IMR-90 (cell line): ENCODE measurements at regions not wholly inside any gene's neighbourhood (a gene's known extent, or its start where the extent isn't known, plus 50 kb on each side); places are given as distances from the start of the nearest gene placed in this dataset.

ENCODE experiments used
- ATAC-seq: fragments of 200-7000 bp; cut with Tn5 transposase; 2 replicates; pipeline ENCODE4 v1.9.1; 2020; ENCODE audit warnings: low read depth, mild to moderate bottlenecking, moderate library complexity
- BruUV-seq: library from RNA; stranded (reverse); fragments of 400-500 nt; replicated peaks from 2 replicates; lab custom pipeline; 2021; lab: Mats Ljungman, UMichigan
- CTCF ChIA-PET: fragments of 300-600 bp; formaldehyde crosslinking; extraction: SDS; loops from one replicate; lab custom pipeline; 2021; ENCODE audit warnings: antibody characterized with exemption; lab: Yijun Ruan, JAX
- POLR2A ChIA-PET: fragments of 300-600 bp; sonication (Branson Sonifier 250); formaldehyde crosslinking; loops from one replicate; lab custom pipeline; 2022; ENCODE audit warnings: antibody characterized with exemption; ENCODE audit not compliant: unreplicated experiment; lab: Charles Lee
- DNase-seq: peaks from one replicate; pipeline ENCODE4 v3.0.0; 2013
- H2AFZ ChIP-seq: replicated peaks from 2 replicates; pipeline ENCODE3; 2013; ENCODE audit warnings: low read length, mild to moderate bottlenecking; ENCODE audit not compliant: poor library complexity
- H2AK5ac ChIP-seq: 2 replicates; pipeline ENCODE4 v1.6.1; 2013; ENCODE audit warnings: low read depth, low read length, inconsistent platforms
- H2AK9ac ChIP-seq: replicated peaks from 2 replicates; pipeline ENCODE3; 2013; ENCODE audit warnings: mild to moderate bottlenecking, low read depth, low read length, moderate library complexity; ENCODE audit not compliant: poor library complexity
- H2BK120ac ChIP-seq: 2 replicates; pipeline ENCODE4 v1.6.1; 2013; ENCODE audit warnings: low read depth, low read length, inconsistent platforms
- H2BK15ac ChIP-seq: 3 replicates; pipeline ENCODE4 v1.6.1; 2013; ENCODE audit warnings: low read depth, low read length, inconsistent platforms
- H2BK20ac ChIP-seq: 2 replicates; pipeline ENCODE4 v1.6.1; 2013; ENCODE audit warnings: low read depth, mild to moderate bottlenecking, inconsistent platforms, low read length, moderate library complexity
- H2BK5ac ChIP-seq: 2 replicates; pipeline ENCODE4 v1.6.1; 2013; ENCODE audit warnings: mild to moderate bottlenecking, low read depth, low read length, inconsistent platforms; ENCODE audit not compliant: poor library complexity, severe bottlenecking
- H3K14ac ChIP-seq: replicated peaks from 2 replicates; pipeline ENCODE4 v1.6.1; 2013; ENCODE audit warnings: low read depth, low read length, inconsistent platforms
- H3K18ac ChIP-seq: 2 replicates; pipeline ENCODE4 v1.6.1; 2013; ENCODE audit warnings: low read depth, low read length, control low read depth
- H3K23ac ChIP-seq: 2 replicates; pipeline ENCODE4 v1.6.1; 2013; ENCODE audit warnings: low read depth, low read length, inconsistent platforms
- H3K27ac ChIP-seq: 2 replicates; pipeline ENCODE4 v1.5.1; 2013; ENCODE audit warnings: mild to moderate bottlenecking, control low read depth, low read length; ENCODE audit not compliant: insufficient read depth
- H3K27me3 ChIP-seq: 2 replicates; pipeline ENCODE4 v1.6.1; 2013; ENCODE audit warnings: low read length; ENCODE audit not compliant: control insufficient read depth, insufficient read depth
- H3K36me3 ChIP-seq: 2 replicates; pipeline ENCODE4 v1.6.1; 2013; ENCODE audit warnings: low read length, mixed read lengths; ENCODE audit not compliant: control insufficient read depth, insufficient read depth
- H3K4ac ChIP-seq: 2 replicates; pipeline ENCODE4 v1.6.1; 2013; ENCODE audit warnings: low read depth, low read length, inconsistent platforms
- H3K4me1 ChIP-seq: 2 replicates; pipeline ENCODE4 v1.6.1; 2013; ENCODE audit warnings: low read length, mixed read lengths; ENCODE audit not compliant: control insufficient read depth, insufficient read depth
- H3K4me2 ChIP-seq: 2 replicates; pipeline ENCODE4 v1.6.1; 2013; ENCODE audit warnings: low read depth, mild to moderate bottlenecking, control low read depth, low read length, moderate library complexity
- H3K4me3 ChIP-seq: 2 replicates; pipeline ENCODE4 v1.5.1; 2013; ENCODE audit warnings: low read depth, mild to moderate bottlenecking, control low read depth, low read length, moderate library complexity; ENCODE audit not compliant: insufficient read depth
- H3K56ac ChIP-seq: 2 replicates; pipeline ENCODE4 v1.6.1; 2013; ENCODE audit warnings: low read length, inconsistent platforms; ENCODE audit not compliant: insufficient read depth; ENCODE audit errors: extremely low read depth
- H3K79me1 ChIP-seq, 2 experiments: 2 replicates each; pipeline ENCODE4 v1.6.1; 2013; ENCODE audit warnings: low read length in 2 of 2, inconsistent platforms in 1 of 2, low read depth in 1 of 2
- H3K9ac ChIP-seq: 2 replicates; pipeline ENCODE4 v1.6.1; 2013; ENCODE audit warnings: low read depth, low read length, control low read depth
- H3K9me1 ChIP-seq: 2 replicates; pipeline ENCODE4 v1.6.1; 2013; ENCODE audit warnings: low read length, inconsistent platforms; ENCODE audit not compliant: insufficient read depth
- H3K9me3 ChIP-seq: 2 replicates; pipeline ENCODE4 v1.6.1; 2013; ENCODE audit warnings: low read length; ENCODE audit not compliant: control insufficient read depth, insufficient read depth
- H4K20me1 ChIP-seq: 2 replicates; pipeline ENCODE4 v1.6.1; 2013; ENCODE audit warnings: low read length, inconsistent platforms; ENCODE audit not compliant: insufficient read depth
- H4K5ac ChIP-seq: 2 replicates; pipeline ENCODE4 v1.6.1; 2013; ENCODE audit warnings: mild to moderate bottlenecking, low read depth, low read length, control low read depth
- H4K8ac ChIP-seq, 2 experiments: 2 replicates each; pipeline ENCODE4 v1.6.1; 2013; ENCODE audit warnings: low read depth in 2 of 2, low read length in 2 of 2, control low read depth in 1 of 2, inconsistent platforms in 1 of 2
- H4K91ac ChIP-seq: 2 replicates; pipeline ENCODE4 v1.6.1; 2013; ENCODE audit warnings: low read depth, low read length, inconsistent platforms; ENCODE audit not compliant: insufficient read depth
- CHD1 ChIP-seq: IDR thresholded peaks from 2 replicates; pipeline ENCODE4 v1.6.1; 2012; ENCODE audit warnings: low read depth, low read length, improper control_type of control experiment
- MXI1 ChIP-seq: IDR thresholded peaks from 2 replicates; pipeline ENCODE4 v1.6.1; 2012; ENCODE audit warnings: low read depth, mild to moderate bottlenecking, low read length, moderate library complexity, borderline replicate concordance
- RAD21 ChIP-seq: IDR thresholded peaks from 2 replicates; pipeline ENCODE4 v1.6.1; 2012; ENCODE audit warnings: low read length, improper control_type of control experiment
- RCOR1 ChIP-seq: IDR thresholded peaks from 2 replicates; pipeline ENCODE4 v1.6.1; 2012; ENCODE audit warnings: mild to moderate bottlenecking, low read length, improper control_type of control experiment; ENCODE audit not compliant: insufficient replicate concordance
- RFX5 ChIP-seq: IDR thresholded peaks from 2 replicates; pipeline ENCODE4 v1.8.0; 2012; ENCODE audit warnings: low read depth, mild to moderate bottlenecking, low read length, moderate library complexity
- WGBS, 2 experiments: methylation state at CpG; one replicate each; pipeline versions ENCODE4 v1.1.5 to v1.1.7; 2013; ENCODE audit warnings: missing lambda C conversion rate in 2 of 2; ENCODE audit not compliant: insufficient read length in 1 of 2; ENCODE audit errors: extremely low coverage in 2 of 2; 5-methylcytosine and 5-hydroxymethylcytosine counted together
- dilution Hi-C: fragments of 300-500 bp; cut with HindIII; formaldehyde crosslinking; loops from one replicate; pipeline ENCODE4 v1.14.3; 2018; ENCODE audit warnings: low sequenced_read_pairs; ENCODE audit not compliant: unreplicated experiment
- in situ Hi-C: fragments of 300-500 bp; cut with MboI; formaldehyde crosslinking; loops from 3 replicates; pipeline ENCODE4 v1.14.3; 2019; ENCODE audit warnings: low sequenced_read_pairs, inconsistent platforms, mixed read lengths
- intact Hi-C: fragments of 100-400 bp; cut with micrococcal nuclease; formaldehyde crosslinking; loops from 2 replicates; pipeline ENCODE4 v1.10.0; 2022

DNA sequence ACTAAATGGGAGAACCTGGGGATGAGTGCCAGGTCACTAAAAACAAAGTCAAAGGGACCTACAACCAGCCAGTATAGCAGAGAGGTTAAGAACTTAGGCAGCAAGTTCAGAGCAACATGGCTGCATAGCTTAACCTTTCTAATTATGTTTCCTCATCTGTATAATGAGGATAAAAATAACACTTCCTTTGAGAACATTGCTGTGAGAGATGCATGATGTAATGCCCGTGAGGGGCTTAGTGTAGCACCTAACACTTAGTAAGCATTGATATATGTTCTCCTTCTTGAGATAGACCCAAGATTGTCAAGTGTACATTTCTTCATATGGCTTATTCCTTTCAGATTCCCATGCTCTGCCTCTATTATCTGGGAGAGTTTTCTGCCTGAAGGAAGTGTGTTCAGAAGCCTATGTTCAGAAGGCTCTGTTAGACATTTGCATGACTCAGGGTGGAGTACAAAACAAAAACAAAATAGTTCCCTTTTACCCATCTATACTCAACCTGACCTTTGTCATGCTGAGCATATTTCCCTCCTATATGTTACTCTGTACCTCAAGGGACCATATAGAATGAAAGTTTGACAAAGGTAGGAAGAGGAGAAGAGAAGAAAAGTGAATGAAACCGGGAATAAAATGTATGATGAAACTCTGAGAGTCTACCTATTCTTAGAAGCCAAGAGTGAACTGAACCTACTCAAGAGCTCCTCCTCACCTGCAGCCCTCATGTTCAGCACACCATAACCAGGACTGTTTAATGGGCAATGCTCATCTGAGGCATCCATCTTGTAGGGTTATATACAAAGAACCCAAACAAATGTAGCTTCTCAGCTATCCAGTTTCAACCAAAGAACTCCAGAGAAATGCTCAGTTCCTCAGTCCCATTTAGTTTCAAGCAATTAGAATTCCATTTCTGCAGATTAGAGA lies 70.7 kb upstream of the KCNMB2 start:
- Histone ChIP-seq H4K91ac (no peak overlapping the region), H2AK9ac (no peak overlapping the region), H3K4me3 (no peak overlapping the region), H3K14ac (no peak overlapping the region), H2BK15ac (no peak overlapping the region), H2AFZ (no peak overlapping the region), H2BK5ac (no peak overlapping the region), H3K27ac (no peak overlapping the region), H3K56ac (no peak overlapping the region), H4K20me1 (no peaks in the 10 kb centered on the region), H3K9me3 (no peaks in the 10 kb centered on the region), H4K8ac (no peak overlapping the region), H3K79me1 (no peaks in the 10 kb centered on the region), H3K18ac (no peak overlapping the region), H3K4ac (no peak overlapping the region), H3K9ac (no peak overlapping the region), H3K4me2 (no peak overlapping the region), H2BK120ac (no peak overlapping the region), H3K36me3 (no peaks in the 10 kb centered on the region), H3K4me1 (no peaks in the 10 kb centered on the region), H2AK5ac (no peak overlapping the region), H2BK20ac (no peak overlapping the region), H4K5ac (no peak overlapping the region), H3K27me3 (no peaks in the 10 kb centered on the region), H3K23ac (no peak overlapping the region), H3K9me1 (no peaks in the 10 kb centered on the region)
- intact Hi-C loops (no loop called here), in situ Hi-C loops (no loop called here), dilution Hi-C loops (no loop called here)
- no TSS peak for BruUV-seq
- TF ChIP-seq RCOR1 (no peak), CHD1 (no peak), RFX5 (no peak), RAD21 (no peak), MXI1 (no peak)
- DNase-seq = no peak
- WGBS, 2 experiments = no CpG with 5 or more reads among the region's 2 CpGs
- POLR2A ChIA-PET = no interaction called here
- CTCF ChIA-PET = no interaction called here
- ATAC-seq = no peak
